Panc1 (cell line): ENCODE measurements at regions not wholly inside any gene's neighbourhood (a gene's known extent, or its start where the extent isn't known, plus 50 kb on each side); places are given as distances from the start of the nearest gene placed in this dataset.

Source experiments
- POLR2AphosphoS5 ChIP-seq: IDR thresholded peaks from 2 replicates; pipeline ENCODE4 v1.6.1; 2012; ENCODE audit warnings: mild to moderate bottlenecking, low read depth, low read length, moderate library complexity
- SIN3A ChIP-seq: IDR thresholded peaks from 2 replicates; pipeline ENCODE4 v1.6.1; 2012; ENCODE audit warnings: low read depth, mild to moderate bottlenecking, low read length, moderate library complexity, borderline replicate concordance; ENCODE audit not compliant: insufficient read depth
- TCF7L2 ChIP-seq: IDR thresholded peaks from 2 replicates; pipeline ENCODE4 v1.6.1; 2011; ENCODE audit warnings: mild to moderate bottlenecking, low read depth, low read length, inconsistent platforms
- TF ChIP-seq, protein P1 (sequence below): fragments of 450-650 bp; IDR thresholded peaks from 2 replicates; pipeline ENCODE4 v1.5.1; 2017; ENCODE audit warnings: mild to moderate bottlenecking
- TF ChIP-seq, protein P2 (sequence below), 2 experiments: IDR thresholded peaks; 2 replicates each; pipeline ENCODE4 v1.6.1; 2011 to 2012; ENCODE audit warnings: low read depth in 2 of 2, control low read depth in 1 of 2, low read length in 1 of 2, mild to moderate bottlenecking in 1 of 2, moderate library complexity in 1 of 2; ENCODE audit not compliant: insufficient read depth in 1 of 2

DNA sequence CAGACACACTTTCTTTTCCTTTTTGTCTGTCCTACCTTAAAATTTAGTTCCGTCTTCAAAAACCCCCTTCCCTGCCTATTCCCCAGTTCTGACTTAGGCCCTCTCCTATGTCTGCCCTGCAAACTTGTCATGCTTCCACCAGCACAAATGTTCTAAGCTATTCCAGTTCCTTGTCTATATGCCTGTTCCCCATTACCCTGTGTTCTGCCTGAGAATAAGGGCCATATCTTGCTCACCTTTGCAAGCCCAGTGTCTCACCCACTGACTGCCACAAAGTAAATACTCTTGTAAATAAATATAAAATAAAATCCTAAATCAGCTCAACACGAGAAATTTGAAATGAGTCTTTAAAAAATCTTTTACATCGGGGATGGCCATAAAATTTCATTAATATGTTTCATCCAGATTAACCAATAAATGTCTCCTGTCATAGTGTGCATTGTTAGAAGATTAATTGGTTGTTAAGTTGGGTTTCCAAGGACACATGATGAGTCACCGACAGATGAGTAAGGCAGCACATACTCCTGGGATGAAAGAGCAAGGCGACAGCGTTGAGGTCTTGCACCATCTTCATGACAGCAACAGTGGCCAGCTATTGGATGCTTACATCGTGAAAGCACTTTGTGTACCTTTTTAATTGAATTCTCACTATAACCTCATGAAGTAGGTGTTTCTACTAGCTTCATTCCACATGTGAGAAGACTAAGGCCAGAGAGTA, 92.6 kb upstream of the NGF start:
- TF ChIP-seq, protein P1, sequence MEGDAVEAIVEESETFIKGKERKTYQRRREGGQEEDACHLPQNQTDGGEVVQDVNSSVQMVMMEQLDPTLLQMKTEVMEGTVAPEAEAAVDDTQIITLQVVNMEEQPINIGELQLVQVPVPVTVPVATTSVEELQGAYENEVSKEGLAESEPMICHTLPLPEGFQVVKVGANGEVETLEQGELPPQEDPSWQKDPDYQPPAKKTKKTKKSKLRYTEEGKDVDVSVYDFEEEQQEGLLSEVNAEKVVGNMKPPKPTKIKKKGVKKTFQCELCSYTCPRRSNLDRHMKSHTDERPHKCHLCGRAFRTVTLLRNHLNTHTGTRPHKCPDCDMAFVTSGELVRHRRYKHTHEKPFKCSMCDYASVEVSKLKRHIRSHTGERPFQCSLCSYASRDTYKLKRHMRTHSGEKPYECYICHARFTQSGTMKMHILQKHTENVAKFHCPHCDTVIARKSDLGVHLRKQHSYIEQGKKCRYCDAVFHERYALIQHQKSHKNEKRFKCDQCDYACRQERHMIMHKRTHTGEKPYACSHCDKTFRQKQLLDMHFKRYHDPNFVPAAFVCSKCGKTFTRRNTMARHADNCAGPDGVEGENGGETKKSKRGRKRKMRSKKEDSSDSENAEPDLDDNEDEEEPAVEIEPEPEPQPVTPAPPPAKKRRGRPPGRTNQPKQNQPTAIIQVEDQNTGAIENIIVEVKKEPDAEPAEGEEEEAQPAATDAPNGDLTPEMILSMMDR: no peak
- TF ChIP-seq, protein P2, sequence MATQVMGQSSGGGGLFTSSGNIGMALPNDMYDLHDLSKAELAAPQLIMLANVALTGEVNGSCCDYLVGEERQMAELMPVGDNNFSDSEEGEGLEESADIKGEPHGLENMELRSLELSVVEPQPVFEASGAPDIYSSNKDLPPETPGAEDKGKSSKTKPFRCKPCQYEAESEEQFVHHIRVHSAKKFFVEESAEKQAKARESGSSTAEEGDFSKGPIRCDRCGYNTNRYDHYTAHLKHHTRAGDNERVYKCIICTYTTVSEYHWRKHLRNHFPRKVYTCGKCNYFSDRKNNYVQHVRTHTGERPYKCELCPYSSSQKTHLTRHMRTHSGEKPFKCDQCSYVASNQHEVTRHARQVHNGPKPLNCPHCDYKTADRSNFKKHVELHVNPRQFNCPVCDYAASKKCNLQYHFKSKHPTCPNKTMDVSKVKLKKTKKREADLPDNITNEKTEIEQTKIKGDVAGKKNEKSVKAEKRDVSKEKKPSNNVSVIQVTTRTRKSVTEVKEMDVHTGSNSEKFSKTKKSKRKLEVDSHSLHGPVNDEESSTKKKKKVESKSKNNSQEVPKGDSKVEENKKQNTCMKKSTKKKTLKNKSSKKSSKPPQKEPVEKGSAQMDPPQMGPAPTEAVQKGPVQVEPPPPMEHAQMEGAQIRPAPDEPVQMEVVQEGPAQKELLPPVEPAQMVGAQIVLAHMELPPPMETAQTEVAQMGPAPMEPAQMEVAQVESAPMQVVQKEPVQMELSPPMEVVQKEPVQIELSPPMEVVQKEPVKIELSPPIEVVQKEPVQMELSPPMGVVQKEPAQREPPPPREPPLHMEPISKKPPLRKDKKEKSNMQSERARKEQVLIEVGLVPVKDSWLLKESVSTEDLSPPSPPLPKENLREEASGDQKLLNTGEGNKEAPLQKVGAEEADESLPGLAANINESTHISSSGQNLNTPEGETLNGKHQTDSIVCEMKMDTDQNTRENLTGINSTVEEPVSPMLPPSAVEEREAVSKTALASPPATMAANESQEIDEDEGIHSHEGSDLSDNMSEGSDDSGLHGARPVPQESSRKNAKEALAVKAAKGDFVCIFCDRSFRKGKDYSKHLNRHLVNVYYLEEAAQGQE (IDR thresholded peaks at IDR 0.05; ENCODE audit: insufficient read depth in 1 of 2, low read depth in 2 of 2, low read length in 1 of 2): no peak
- TF ChIP-seq POLR2AphosphoS5 (no peak), TCF7L2 (no peak), SIN3A (no peak)
